ENCODE measurements at regions not wholly inside any gene's neighbourhood (a gene's known extent, or its start where the extent isn't known, plus 50 kb on each side); places are given as distances from the start of the nearest gene placed in this dataset.

- TF ChIP-seq CTCF (conservative IDR thresholded peaks at IDR 0.05; ENCODE audit: control insufficient read depth, insufficient read depth, low read depth, low read length), result no peak
- no peak for DNase-seq (ENCODE audit: low read depth)
- no peak overlapping the region for H3K4me3 ChIP-seq (ENCODE audit: control insufficient read depth, low read depth, low read length)
Observed at GRCh38 chr2:79370976-79371538, 141.8 kb upstream of the CTNNA2 start.

- TF ChIP-seq CTCF (conservative IDR thresholded peaks at IDR 0.05; ENCODE audit: control insufficient read depth, insufficient read depth, low read depth, low read length), result no peak
- no peak for DNase-seq (ENCODE audit: low read depth)
- H3K4me3 ChIP-seq (ENCODE audit: control insufficient read depth, low read depth, low read length), result no peak overlapping the region
Observed at GRCh38 chr2:79369127-79369526, 143.7 kb upstream of the CTNNA2 start.

GRCh38 chr2:79368116-79368630 lies 144.7 kb upstream of the CTNNA2 start:
- no peak for TF ChIP-seq CTCF (conservative IDR thresholded peaks at IDR 0.05; ENCODE audit: control insufficient read depth, insufficient read depth, low read depth, low read length)
- H3K4me3 ChIP-seq (ENCODE audit: control insufficient read depth, low read depth, low read length), result no peak overlapping the region
- no peak for DNase-seq (ENCODE audit: low read depth)

- no peak for TF ChIP-seq CTCF (conservative IDR thresholded peaks at IDR 0.05; ENCODE audit: control insufficient read depth, insufficient read depth, low read depth, low read length)
- no peak for DNase-seq (ENCODE audit: low read depth)
- H3K4me3 ChIP-seq (ENCODE audit: control insufficient read depth, low read depth, low read length), result no peak overlapping the region
Observed at GRCh38 chr2:79359419-79359818, 153.4 kb upstream of the CTNNA2 start.

GRCh38 chr2:79355569-79355968 lies 157.3 kb upstream of the CTNNA2 start:
- DNase-seq (ENCODE audit: low read depth), result no peak
- no peak overlapping the region for H3K4me3 ChIP-seq (ENCODE audit: control insufficient read depth, low read depth, low read length)

GRCh38 chr2:79327460-79327859 lies 167.9 kb upstream of the REG3A start:
- no peak for DNase-seq (ENCODE audit: low read depth)
- H3K4me3 ChIP-seq (ENCODE audit: control insufficient read depth, low read depth, low read length), result no peak overlapping the region
- no peak for TF ChIP-seq CTCF (conservative IDR thresholded peaks at IDR 0.05; ENCODE audit: control insufficient read depth, insufficient read depth, low read depth, low read length)

More at GRCh38 chr2:79355569-79355968, 157.3 kb upstream of the CTNNA2 start:
- no peak for TF ChIP-seq CTCF (conservative IDR thresholded peaks at IDR 0.05; ENCODE audit: control insufficient read depth, insufficient read depth, low read depth, low read length)

GRCh38 chr2:79320871-79321270 lies 161.3 kb upstream of the REG3A start:
- no peak for TF ChIP-seq CTCF (conservative IDR thresholded peaks at IDR 0.05; ENCODE audit: control insufficient read depth, insufficient read depth, low read depth, low read length)
- DNase-seq (ENCODE audit: low read depth), result no peak
- no peak overlapping the region for H3K4me3 ChIP-seq (ENCODE audit: control insufficient read depth, low read depth, low read length)

Data from fibroblast of mammary gland (primary cell).